HG02798 (cell line): ENCODE measurements at regions not wholly inside any gene's neighbourhood (a gene's known extent, or its start where the extent isn't known, plus 50 kb on each side); places are given as distances from the start of the nearest gene placed in this dataset.
"Not testable (repeated sequence)": the region's sequence is repeated elsewhere in the genome, so short reads cannot be mapped to it uniquely, and the experiment has no call there.

Source experiments
- ATAC-seq: cut with Tn5 transposase; IDR thresholded peaks from one replicate; pipeline ENCODE4 v1.9.1; 2021; ENCODE audit warnings: mild to moderate bottlenecking; ENCODE audit not compliant: unreplicated experiment, poor library complexity

DNA sequence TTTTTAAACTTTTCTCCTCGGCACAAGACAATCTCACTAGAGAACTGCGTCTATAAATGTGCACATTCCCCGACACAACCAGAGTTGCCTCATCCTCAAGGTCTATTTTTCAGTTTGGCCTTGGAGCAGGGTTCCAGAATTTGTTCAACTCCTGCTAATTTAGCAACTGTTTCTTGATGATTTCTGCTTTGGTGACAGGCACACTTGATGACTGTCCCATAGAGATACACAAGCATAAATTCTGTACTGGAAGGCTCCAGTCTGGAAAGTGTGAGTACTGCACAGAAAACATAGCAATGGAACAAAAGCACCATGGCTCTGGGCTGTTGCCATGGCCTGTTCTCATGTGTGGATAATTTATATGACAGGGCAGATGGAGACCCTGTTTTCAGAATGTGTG is 379.6 kb upstream of the PDZRN3 start:
- ATAC-seq: no peak

DNA sequence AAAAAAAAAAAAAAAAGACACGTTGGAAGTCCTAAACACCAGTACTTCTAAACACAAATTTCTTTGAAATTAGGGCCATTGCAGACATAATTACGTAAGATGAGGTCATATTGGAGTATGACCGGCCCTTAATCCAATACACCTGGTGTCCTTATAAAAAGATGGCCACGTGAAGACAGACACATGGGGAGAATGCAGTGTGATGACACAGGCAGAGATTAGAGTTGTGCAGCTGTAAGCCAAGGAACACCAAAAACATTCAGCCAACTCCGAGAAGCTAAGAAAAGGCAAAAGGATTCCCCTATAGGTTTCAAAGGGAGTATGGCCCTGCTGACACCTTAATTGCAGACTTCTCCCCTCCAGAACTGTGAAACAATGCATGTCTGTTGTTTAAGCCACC is 379.0 kb upstream of the PDZRN3 start:
- no peak for ATAC-seq

DNA sequence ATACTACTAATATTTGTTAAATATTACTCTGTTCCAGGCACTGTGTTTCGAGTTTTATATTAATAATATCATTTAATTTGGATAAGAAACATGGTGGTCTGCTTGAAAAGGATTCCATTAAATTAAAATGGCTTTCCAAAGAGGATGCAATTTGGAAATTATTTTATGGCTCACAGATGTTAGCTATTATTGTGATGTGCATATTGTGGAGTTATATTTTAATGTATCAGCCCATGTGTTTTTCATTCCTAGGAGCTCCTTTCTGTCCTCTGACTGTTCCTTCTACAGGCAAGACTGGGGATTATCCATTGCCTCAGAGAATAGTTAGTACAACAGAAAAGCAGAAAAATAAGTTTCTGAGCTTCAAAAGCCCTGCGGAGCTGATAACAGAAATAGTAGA is 376.7 kb upstream of the PDZRN3 start:
- ATAC-seq: no peak

DNA sequence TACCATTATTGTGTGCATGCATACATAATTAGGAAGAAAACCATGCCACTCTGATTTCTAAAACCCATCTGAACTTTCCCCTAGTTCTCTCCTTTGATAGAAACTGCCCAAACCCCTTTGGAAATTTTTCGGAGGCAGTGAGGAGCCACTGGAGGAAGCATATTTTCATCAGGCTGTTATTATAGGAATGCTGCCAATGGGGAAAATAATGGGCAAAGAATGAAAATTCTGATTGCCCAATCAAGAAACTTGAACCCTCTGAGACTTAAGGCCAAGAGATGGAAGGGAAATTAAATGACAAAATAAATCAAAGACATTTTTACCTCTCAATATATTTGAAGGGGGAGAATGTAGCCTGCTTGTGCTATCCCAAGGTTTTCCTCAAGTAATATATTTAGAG is 376.0 kb upstream of the PDZRN3 start:
- ATAC-seq: no peak

DNA sequence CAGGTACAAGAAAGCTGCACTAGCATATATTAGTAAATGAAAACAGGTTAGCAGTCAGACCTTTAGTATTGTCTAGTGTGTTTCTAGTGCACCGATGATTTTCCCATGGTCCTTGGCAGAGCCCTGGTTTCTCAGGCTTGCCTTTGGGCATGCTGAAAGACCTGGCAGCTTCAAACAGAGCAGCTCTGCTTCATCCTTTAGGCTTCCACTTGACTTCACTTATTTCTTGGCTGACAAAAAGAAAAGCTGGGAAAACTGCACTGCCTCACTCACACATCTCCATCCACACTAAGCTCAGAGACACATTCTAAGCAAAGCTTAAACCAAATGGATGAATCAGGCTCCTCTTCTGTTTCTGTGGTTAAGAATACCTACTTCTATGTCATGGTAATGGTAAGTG is 374.8 kb upstream of the PDZRN3 start:
- ATAC-seq: no peak

DNA sequence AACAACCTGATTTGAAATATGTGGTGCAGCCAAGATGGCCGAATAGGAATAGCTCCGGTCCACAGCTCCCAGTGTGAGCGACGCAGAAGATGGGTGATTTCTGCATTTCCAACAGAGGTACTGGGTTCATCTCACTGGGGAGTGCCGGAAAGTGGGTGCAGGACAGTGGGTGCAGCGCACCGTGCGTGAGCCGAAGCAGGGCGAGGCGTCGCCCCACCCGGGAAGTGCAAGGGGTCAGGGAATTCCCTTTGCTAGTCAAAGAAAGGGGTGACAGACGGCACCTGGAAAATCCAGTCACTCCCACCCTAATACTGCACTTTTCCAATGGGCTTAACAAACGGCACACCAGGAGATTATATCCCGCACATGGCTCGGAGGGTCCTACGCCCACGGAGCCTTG is 365.9 kb upstream of the PDZRN3 start:
- not testable (repeated sequence) for ATAC-seq

DNA sequence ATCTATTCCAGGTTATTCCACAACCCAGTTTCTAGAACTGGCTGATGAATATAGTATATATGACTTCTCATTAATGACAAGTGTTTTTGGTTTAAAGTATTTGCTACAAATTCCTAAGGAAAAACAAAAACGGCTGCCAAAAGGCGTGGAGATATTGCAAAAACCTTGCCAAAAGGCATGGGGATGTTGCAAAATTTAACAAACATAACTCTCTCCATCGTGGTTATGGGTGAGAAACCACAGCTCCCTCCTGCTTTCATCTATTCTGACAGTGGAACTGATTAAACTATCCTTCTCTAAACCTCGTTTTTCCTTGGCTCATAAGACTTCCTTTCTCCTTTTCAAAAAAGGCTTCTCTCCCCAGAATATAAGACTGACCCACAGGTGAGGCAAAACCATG is 342.0 kb upstream of the PDZRN3 start:
- ATAC-seq: no peak

DNA sequence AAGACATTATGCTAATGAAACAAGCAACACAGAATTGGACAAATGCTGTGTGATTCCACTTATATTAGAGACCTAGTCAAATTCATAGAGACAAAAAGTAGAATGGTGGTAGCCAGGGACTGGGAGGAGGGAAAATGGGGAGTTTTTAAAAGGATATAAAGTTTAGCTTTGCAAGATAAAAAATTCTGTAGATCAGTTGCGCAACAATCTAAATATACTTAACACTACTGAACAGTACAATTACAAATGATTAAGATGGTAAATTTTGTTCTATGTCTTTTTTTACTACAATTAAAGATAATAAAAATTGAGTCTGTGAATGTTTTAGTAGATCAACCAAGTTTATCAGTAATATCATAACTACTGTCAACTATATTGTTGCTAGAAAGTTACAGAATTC is 340.1 kb upstream of the PDZRN3 start:
- no peak for ATAC-seq

DNA sequence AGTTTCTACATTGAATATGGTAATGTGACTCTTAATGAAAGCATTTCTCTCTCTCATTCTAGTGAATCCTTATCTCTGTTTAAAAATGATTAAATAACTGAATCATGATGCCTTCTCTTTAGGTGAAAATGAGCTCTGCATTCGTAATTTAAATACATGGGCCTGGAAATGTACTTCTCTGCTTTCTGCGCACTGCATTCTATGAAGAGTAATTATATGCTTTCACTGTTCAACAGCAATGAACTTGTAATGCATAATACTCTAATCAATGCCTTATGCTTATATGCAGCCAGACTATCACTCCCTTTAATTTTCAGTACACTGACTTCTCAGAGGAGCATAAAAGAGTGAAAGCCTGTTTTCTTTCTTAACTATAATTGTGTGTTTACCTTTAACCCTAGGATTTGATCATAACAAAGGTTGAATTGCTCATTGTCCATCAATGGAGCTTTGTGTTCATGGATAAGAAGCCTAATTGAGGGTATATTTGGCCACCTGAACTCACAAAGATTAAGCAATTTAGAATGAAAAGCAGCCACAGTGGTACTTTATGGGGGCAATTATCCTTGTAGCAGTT is 330.8 kb upstream of the PDZRN3 start:
- no peak for ATAC-seq

DNA sequence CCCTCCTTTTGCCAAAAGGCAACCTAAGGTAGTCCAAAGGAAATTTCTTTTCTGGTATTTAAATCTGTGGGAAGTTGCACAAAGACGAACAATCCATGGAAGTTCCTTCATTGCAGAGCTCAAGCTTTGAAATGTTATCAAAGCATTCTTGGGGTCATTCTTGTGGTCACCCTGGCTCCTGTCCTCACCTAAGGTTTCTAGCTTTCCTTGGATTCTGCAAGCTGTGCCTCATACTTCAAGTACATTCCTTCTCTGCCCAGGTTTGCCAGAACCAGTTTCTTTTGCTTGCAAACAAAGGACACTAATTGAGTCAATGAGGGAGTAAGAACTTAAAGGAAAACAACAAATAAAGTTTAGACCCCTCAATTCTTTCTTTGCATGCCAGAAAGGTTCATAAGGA is 329.8 kb upstream of the PDZRN3 start:
- ATAC-seq: no peak

DNA sequence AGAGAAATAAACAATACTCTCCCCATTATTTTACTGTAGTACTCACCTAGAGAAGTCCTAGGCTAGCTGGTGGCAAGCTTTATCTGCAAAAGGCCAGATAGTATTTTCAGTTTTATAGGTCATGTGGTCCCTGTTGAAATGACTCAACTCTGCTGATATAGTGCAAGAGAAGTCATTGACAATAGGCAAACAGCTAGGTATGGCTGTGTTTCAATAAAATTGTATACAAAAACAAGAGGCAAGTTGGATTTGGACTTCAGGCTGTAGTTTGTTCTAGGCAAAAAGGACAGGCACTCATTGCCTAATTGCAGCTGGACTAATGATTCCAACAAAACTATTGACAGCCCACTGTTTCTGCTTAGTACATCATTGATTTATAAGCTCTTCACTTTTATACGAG is 328.0 kb upstream of the PDZRN3 start:
- ATAC-seq: no peak

DNA sequence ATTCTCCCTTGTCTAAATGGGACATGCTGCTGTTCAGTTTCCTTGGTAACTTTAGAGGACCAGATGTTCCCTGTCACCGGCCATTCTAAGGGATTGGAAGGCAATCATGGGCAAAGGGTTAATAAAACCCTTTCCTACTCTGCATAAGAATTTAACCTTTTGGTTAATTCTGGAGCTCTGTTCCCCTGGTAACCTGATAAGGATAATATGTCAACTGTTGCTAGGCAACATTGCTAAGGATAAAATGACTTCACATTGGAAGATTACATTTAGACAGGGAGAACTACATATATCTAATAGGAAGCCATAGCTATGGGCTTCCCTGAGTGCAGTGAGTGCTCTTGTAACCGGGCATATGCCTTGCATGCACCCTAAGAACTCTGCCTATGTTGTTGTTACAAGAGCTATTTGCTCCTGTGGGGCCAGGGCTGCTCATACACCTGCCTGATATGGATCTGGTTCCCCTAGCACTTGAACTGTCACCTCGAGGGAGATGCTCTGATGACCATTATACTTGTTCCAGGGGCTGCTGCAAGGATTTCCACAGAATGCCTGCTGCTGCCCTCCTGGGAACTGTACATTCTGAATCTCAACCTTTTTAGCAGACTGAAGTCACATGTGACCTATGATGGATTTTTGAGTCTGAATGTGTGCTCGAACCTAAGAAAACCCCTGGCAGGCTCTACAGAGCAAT is 326.3 kb upstream of the PDZRN3 start:
- ATAC-seq: no peak

DNA sequence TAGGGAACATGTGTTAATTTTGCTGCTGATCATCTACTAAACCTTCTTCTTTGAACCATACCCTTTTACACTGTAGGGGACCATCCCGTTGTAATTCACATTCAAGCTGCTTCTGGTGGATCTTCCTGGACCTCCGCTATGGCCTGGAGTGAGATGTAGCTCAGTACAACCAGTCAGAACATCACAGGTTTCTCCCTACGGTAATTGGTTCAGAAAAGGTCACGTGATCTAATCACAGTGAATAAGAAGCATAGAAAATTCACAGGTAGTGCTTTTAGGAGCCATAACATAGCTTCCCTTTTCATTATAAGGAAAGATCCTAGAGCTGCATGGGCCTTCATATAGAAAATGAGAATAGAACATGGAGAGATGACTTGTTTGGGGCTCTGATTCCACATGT is 320.8 kb upstream of the PDZRN3 start:
- ATAC-seq: no peak

DNA sequence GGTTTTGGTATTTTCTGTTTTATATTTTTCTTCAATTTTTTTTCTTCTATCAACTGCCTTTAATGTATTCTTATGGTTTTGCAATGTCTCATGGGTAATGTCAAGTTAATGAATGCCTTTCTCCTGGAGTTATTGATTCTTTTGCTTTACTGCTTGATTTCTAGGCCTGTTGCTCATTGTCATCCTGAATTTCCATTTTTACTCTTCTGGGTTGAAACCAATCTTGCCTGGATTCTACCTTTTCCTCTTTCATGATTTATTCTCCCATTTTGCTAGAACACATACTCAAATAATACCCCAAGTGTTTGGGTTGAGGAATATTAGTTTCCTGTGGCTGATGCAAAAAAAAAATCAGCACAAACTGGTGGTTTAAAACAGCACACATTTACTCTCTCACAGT is 315.2 kb upstream of the PDZRN3 start:
- ATAC-seq: no peak

DNA sequence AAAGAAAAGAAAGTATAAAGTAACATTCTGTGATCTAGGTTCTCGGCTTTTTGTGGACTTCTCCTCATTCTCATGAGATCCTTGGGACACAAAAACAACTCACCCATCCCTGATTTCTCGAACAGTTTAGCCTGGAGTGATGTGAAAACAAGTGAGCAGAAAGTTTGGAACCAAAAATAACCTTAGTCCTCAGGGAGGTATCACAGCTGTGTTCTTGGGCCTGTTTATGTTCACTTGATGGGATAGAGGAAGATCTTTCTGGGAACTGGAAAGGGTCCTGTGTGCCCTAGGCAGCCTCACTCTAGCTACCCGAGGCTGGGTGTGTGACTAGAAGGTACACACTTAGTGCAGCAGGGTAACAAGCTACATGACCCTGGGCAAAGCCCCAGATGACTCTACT is 308.8 kb upstream of the PDZRN3 start:
- ATAC-seq: no peak

DNA sequence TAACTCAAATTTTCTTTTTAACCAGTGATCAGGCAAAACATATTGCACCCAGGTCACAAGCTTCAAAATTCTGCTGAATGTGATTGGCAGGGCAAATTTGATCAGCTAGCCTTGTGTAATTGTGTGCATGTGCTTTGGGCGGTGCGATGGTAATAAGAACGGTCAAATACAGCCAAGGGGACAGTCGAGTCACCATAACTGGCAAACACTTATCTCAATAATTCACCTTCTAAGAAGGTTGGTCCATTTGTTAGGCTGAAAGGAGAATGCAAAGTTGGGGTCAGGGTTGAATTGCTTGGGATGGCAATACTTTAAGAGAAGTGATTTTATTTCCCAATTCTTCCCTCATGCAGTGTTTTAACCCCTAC is 302.4 kb upstream of the PDZRN3 start:
- no peak for ATAC-seq

DNA sequence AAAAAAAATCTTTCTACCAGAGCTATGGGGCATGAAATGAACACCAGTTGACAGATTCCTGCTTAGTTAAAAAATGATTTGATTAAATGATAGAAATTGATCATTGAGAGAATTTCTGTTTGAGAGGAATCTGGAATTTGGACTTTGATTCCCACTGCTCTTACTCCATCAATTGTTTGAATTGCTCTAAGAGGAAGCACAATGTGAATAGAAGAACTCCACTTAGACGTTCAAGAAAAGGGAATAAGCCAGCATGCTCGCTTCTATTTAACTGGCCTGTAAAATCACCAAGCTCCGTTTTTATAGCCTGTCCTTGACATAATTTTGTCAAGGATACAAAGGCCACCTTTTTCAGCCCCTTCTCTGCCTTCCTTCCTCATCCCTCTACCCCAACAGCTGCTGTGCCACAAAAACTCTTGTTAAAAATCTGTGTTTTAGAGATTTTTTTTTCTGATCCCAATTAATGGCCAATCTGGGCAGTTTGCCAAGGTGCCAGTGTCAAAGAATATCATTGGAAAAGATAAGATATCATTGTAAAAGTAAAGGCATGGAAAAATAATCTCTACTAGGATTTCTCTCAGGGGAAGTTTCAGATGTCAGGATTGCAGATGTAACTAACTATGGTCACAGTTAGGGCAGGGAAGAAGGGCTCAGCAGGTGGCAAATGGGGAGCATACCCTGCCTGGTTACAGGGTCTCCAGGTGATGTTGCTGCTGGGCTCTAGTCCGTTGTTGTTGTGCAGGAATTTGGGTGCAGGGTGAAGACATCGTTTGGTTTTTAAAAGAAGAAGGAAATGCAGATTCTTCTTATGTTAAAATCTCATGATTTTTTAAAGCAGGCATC is 301.8 kb upstream of the PDZRN3 start:
- no peak for ATAC-seq

DNA sequence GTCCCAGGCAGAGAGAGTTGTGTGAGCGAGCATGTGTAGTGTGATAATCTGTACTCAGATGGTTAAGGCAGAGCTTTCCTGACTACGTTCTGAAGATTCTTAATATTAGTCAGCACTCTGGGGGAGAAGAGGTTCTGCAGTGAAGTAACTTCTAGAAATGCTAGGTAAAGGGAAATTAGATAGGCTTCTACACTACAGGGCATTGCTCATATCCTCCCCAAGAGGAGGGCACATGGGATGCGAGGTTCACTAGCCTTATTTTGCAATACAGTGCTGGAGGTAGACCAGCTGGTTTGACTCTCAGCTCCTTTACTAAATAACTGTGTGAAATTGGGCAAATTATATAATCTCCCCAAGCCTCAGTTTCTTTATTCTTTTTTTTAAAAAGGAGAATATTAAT is 300.3 kb upstream of the PDZRN3 start:
- no peak for ATAC-seq

DNA sequence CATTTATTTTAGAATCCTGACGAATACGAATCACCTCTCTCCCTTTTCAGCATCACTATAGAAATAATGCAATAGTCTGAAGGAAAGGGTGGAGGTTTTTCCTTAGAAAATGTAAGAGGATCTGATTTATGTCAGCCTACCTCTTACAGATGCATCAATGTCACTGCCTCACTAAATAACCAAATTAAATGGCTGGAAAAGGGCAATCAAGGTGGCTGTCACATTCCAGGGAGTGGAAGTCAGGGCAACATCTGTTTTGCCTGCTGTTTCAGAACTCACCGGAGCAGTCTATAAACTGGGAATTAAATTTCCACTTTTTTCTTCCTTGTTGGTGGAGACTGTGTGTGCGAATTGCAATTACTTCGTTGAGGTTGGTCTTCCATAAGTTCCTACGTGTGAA is 299.3 kb upstream of the PDZRN3 start:
- ATAC-seq: no peak

DNA sequence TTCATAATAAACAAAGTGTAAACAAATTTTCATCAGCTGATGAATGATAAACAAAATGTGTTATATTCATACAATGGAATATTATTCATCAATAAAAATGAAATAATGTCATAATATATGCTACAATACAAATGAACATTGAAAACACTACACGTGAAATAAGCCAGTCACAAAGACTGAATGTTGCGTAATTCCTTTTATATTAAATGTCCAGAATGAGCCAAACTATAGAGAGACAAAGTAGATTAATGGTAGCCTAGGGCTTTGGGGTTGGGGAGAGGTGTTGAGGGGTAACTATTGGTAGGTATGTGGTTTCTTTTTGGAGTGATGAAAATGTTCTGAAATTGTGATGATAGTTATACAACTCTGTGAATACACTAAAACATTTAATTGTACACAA is 292.9 kb upstream of the PDZRN3 start:
- no peak for ATAC-seq

DNA sequence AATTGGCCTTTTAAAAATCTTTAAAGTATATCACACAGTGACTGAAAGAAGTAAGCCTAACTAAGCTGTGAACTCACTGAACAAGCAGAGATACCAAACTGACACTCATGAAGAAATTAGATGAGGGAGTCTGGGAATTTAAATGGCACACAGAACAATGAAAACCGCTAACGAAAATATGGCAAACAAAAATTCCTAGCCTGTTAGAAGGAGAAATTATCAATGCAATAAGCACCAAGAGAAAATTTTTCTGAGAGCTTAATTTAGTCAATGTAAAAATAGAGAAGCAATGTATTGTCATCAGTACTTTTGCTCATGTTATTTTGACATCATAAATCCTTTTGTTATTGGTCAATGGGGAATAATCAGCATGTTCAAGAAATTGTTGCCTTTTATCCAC is 291.1 kb upstream of the PDZRN3 start:
- no peak for ATAC-seq

DNA sequence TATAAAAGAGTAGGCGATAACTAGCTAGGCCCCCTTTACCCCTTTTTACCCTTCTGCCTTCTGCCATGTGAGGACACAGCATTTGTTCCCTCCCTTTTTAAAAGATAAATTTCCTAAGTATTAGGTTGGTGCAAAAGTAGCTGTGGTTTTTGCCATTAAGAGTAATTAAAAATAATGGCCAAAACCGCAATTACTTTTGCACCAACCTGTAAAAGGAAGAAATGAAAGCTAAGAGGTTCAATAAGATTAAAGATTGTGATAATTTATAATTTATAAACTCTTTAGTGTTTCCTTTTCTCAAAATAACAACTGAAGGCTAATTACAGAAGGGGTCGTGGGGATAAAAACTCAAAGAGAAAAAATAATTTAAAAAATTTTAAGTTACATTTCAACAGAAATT is 283.5 kb upstream of the PDZRN3 start:
- no peak for ATAC-seq
